22Rv1 (cell line): ENCODE measurements at regions not wholly inside any gene's neighbourhood (a gene's known extent, or its start where the extent isn't known, plus 50 kb on each side); places are given as distances from the start of the nearest gene placed in this dataset.

Source experiments
- ZFX ChIP-seq: fragments of 450-650 bp; IDR thresholded peaks from 2 replicates; pipeline ENCODE4 v1.6.1; 2017; ENCODE audit warnings: antibody characterized with exemption, borderline replicate concordance
- TF ChIP-seq, protein P1 (sequence below): fragments of 450-650 bp; IDR thresholded peaks from 2 replicates; pipeline ENCODE4 v1.5.1; 2017; ENCODE audit warnings: mild to moderate bottlenecking

DNA sequence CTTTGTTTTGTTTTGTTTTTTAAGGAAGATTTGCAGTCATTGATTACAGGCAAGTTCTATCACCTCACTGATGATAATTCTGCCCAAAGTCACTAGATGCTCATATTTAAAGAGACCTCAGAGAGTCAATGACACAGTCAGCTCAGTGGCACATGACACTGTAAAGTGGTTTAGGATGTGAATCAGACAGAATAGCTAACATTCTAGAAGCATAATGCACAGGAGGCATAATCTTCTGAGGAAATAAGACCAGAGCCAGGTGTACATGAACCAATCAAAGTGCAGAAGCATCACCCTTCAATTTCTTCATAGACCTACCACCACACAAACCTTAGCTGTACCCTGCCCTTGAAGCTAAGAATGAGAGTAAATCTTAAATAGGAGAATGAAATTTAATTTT, 268.5 kb downstream of the BRINP2 start:
- TF ChIP-seq, protein P1, sequence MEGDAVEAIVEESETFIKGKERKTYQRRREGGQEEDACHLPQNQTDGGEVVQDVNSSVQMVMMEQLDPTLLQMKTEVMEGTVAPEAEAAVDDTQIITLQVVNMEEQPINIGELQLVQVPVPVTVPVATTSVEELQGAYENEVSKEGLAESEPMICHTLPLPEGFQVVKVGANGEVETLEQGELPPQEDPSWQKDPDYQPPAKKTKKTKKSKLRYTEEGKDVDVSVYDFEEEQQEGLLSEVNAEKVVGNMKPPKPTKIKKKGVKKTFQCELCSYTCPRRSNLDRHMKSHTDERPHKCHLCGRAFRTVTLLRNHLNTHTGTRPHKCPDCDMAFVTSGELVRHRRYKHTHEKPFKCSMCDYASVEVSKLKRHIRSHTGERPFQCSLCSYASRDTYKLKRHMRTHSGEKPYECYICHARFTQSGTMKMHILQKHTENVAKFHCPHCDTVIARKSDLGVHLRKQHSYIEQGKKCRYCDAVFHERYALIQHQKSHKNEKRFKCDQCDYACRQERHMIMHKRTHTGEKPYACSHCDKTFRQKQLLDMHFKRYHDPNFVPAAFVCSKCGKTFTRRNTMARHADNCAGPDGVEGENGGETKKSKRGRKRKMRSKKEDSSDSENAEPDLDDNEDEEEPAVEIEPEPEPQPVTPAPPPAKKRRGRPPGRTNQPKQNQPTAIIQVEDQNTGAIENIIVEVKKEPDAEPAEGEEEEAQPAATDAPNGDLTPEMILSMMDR: no peak
- TF ChIP-seq ZFX: no peak
